ENCODE measurements at regions not wholly inside any gene's neighbourhood (a gene's known extent, or its start where the extent isn't known, plus 50 kb on each side); places are given as distances from the start of the nearest gene placed in this dataset.
"Not testable (repeated sequence)": the region's sequence is repeated elsewhere in the genome, so short reads cannot be mapped to it uniquely, and the experiment has no call there.

DNA sequence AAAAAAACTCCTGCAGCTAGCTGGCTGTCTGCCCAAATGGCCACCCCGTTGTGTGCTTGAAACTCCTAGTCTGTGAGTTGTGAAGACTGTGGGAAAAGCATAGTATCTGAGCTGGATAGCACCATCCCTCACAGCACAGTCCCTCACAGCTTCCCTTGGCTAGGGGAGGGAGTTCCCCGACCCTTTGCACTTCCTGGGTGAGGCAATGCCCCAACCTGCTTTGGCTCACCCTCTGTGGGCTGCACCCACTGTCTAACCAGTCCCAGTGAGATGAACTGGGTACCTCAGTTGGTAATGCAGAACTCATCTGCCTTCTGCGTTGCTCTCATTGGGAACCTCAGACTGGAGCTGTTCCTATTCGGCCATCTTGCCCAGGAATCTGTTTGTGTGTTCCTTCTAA is 260.6 kb upstream of the STXBP5 start:
- no peak for DNase-seq

DNA sequence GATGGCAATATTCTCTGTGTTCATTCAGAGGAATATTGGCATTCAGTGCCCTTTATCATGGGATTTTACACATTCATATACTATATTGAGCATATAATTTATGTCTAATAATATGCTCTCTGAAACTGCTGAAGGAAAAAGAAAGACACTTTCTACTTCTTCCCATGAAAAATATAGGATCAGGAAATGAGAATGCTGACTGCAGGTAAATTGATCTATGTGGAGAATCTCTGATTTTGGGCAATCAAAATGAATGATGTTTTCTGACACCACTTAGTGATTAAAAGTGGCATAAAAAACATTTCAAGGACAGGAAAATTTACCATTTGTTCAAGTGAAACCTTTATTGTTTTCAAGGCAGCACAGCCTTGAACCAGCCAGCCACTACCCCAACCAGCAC is 260.1 kb upstream of the STXBP5 start:
- no peak for DNase-seq

DNA sequence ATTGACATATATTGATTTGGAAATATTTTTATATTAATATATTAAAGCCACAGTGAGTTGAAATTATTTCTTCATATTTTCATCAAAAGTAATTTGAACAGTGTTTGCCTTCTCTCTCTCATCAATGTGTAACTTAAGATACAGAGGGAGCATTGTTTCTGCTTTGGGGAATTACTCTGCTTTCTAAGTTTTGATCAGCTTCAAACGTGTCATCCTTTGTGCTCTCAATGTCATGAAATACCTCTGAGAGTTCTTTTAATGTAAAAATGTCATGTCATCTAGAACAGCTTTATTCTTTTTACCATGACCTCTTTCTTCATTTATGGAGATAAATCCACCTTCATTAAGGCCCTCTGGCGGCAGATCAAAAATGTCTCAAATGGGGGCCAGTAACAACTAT is 259.4 kb upstream of the STXBP5 start:
- DNase-seq, result no peak

DNA sequence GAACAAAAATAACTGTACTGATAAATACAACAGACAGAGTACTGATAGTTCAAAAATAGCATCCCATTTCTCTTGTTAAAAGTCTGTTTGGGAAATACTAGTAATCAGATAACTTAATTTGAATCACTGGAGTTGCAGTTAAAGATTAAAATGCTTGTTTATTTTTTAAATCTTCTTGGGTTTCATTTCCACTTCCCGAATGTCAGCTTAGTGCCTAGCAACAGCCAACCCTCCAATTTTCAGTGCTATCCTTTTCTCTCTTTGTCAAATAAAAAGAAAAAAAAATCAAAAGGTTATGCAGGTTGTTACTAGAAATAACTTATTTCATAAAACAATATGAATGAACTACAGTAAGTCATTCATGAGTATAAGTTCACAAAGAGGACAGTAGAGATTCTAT is 257.7 kb upstream of the STXBP5 start:
- no peak for DNase-seq

DNA sequence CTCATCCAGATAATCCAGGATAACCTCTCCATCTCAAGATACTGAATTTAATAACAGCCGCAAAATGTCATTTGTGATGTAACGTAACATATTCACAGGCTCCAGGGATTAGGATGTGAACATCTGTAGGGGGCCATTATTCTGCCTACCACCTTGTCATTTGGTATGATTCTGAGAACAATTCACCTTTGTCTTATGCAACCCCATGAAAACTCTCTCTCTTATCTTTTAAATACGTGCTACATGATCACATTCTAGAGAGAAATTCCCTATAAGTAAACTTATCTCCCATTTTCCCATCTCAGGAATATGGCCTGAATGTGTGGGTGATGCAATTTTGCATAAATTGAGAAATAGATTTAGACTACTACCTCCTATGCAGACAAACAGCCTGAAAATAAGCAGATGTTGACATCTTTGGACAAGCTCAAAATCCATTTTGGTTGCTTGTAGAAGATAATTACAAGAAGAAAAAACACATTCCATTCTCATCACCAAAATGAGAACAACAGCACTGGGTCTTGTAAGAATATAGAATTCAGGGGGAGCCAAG is 255.4 kb upstream of the STXBP5 start:
- no peak for DNase-seq

DNA sequence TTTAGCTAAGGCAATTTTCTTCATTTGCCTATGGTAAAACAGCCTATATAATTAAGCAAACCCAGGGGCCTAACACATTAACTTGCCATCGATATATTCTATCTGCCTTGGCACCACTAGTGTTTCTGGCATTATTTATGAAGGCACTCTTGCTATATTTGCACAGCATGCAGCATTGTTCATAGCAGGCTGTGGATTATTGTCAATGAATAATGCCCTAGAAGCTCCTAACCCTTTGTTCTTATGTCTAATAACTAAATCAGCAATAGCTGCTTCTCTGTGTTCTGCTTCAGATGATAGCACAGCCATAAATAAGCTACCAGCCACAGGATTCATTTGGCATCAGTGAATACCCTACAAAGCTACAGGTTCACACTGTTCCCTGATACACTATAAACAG is 254.8 kb upstream of the STXBP5 start:
- DNase-seq, result no peak

DNA sequence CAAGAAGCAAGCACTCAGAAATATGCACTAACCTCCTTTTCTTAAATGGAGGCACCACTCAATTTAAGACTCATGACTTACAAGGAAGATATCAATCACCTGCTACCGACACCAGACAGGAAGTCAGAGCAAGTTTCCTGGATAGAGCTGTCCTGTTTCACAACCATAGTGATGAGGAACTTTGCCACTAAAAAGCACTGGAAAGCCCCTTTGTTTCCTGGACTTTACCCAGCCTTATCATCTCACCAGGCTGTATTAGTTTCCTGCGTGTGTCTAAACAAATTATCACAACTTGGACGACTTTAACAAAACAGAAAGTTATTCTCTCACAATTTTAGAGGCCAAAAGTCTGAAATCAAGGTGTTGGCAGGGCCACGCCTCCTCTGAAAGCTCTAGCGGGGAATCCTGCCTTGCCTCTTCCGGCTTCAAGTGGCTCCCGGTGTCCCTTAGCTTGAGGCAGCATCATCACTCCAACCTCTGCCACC is 253.8 kb upstream of the STXBP5 start:
- no peak for DNase-seq

DNA sequence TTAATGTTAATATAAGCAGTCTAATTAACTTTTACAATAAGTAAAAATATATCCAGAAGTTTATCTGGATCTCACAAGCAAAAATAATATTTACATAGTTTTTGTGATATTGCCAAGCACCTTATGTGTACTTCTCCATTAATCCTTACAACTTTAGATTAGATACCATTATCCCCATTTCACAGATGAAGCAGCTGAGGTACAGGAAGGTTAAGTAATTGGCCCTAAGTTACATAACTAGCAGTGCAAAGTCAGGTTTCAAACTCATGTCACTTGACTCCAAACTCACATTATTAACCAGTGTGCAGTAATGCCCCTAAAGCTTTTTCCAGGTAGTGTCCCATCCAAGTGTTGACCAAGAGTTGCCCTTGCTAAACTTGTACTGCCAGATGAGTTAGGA is 248.6 kb upstream of the STXBP5 start:
- DNase-seq, result no peak

DNA sequence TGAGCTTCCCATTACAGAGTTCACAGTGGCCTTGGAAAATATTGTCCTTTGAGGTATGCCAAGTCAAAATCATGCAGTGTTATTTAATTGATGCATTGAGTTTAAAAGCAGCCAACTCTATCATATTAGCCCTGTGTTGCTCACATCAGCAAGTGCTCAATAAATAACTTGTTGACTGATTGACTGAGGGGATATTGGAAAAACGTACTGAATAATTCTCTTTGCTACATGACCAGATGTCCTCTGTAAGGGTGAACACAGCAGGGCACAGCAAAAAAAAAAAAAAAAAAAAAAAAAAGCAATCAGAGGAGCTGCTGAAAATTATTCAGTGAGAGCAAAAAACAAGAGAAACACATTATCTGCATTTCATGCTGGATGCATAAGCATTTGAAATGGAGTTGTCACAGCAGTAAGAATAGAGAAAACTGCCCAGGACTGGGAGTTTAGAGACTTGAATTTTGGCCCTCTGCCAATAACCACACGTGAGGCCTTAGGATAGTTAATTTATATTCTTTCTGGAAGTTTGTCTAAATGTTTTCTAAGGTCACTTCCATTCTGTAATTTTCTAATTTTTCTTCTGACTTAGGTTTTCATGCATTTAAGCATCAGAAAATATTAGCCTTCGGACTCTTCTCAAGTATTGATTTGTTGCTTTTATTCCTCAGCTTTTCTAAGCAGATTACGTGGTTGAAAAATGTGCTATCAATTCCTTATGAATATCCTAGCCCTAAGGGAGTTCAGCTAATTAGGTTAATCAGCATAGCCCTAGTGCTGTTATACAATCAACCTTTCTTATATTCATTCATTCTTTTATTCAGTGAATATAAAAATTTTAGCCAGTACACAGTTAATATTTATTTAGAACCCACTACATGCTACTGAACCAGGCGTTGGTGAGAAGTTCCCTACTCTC is 246.8 kb upstream of the STXBP5 start:
- no peak for DNase-seq

DNA sequence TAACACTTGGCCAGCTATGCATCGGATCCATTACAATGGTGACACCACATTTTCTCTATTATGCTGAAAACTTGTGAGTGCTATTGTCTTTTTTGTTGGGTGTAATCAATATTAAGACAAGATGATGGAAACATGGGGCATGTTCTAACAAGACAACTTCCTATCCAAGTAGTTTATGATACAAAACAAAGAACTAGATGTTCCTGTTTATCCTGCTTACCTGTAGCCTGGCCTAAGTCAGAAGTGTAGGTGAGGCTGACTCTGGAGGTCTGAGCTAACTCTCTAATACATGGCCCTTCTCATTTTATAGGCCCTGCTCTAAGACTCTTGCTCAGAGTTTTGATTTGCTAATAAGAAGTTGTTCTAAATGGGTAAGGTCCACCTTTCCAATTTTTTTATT is 242.4 kb upstream of the STXBP5 start:
- DNase-seq, result no peak

DNA sequence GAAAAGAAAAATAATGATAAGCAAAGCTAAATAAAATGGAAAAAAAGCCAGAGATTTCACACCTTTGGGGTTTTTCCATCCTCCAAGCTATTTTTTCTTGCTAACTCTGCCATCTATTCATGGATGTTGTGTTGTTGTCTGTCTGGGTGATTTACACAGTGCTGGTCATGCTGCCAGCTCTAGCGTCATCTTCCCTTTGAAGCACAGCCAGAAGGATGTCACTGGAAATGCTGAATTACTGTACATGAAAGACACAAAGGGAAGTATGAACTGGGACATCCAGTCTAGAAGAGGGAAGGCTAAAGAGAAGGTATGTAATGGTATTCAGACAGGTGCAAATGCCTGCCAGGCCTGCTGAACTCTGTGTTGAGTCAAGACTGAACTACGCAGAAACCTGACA is 241.9 kb upstream of the STXBP5 start:
- DNase-seq, result no peak

DNA sequence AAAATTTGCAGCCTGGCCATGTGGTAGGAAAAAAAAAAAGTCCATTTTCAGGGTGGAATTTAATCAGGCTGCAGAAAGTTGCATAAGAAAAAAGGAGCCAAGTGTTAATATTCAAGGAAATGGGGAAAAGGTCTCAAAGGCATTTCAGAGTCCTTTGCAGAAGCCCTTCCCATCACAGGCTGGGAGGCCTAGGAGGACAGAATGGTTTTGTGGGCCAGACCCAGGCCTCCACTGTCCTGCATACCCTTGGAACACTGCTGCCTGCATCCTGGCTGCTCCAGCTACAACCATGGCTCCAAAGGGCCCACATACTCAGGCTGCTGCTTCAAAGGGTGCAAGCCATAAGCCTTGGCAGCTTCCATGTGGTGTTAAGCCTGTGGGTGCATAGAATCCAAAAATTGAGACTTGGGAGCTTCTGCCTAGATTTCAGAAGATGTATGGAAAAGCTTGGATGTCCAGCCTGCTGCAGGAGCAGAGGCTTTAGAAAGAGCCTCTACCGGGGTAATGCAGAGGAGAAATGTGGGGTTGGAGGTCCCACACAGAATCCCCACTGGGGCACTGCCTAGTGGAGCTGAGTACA is 239.0 kb upstream of the STXBP5 start:
- DNase-seq, result no peak

DNA sequence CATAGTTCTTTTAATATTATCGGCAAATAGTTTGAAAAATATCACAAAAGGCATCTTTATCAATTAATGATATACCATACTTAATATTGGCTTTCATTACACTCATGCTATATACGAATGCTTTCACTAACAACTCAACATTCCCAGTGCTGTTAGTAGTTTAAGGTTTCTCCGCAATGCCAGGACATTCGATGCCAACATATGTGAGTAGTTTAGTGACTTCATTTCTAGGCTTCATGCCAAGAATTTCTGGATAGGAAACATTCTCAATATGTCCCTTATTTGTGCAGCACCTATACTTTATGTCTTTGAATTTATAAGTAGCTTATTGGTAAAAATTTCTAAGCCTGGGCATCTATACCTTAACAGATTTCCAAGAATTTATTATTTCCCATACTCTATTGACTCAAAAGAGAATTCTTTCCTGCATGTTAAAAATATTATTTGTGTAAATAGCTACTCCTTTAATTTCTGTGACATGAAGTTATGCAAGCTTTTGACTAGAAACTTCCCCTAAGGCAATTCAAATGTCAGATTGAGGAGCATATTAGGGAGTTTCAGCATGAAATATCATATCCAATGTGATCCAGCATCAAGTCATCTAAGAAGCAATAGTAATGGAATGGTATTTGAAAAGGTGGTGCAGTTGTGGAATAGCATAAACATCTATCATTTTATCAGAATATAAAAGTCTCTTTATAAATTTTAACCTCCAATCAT is 236.0 kb upstream of the STXBP5 start:
- no peak for DNase-seq

DNA sequence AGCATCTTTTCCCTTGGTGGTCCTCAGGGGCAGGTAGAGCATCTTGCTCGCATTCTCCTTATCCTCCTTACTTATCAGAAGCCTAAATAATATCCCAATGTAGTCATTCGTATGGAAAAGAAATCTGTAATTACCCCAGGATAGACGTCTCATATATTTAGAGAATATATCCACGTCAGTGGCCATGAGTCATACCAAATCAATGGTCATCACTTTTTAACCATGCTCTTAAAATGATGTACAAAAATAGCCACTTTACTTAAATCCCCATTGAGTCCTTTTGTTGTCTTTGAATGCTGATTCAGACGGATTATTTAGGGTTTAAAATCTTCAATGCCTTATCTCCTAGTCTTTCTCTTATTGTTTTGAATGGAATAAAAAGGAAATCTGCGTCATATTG is 231.7 kb upstream of the STXBP5 start:
- no peak for DNase-seq

DNA sequence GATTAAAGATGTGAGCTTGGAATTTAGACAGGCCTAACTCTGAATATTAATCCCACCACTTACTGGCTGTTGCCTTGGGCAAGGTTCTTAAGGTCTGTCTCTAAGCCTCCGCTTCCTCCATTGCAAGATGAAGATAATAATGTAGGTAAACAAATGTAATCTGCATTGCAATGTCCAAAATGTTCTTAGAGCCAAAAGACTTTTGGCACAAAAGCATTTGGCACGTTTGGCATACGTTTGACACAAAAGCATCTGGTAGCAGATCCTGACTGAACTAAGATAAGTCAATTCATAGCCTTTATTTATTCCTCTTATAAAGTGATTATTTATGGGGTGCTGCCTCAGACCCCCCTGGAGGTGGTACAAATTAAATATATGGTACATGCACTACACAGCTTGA is 229.9 kb upstream of the STXBP5 start:
- DNase-seq, result no peak

DNA sequence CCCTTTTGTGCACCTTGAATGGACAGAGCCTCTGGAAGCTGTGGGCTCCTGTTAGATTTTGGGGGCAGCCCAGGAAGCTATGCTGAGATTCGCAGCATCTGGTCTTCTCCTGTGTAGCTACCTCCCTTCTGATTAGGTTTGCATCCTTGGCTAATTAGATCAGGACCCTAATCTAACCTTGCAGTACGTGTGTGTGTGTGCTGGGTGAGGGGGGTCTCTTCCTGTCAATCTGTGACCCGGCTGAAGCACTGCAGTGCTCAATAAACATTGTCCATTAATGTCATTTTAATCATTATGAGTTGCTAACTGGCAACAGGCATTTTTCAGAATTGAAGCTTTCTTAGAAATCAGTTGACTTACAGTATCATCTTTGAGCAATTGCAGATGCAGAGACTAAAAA is 229.1 kb upstream of the STXBP5 start:
- no peak for DNase-seq

DNA sequence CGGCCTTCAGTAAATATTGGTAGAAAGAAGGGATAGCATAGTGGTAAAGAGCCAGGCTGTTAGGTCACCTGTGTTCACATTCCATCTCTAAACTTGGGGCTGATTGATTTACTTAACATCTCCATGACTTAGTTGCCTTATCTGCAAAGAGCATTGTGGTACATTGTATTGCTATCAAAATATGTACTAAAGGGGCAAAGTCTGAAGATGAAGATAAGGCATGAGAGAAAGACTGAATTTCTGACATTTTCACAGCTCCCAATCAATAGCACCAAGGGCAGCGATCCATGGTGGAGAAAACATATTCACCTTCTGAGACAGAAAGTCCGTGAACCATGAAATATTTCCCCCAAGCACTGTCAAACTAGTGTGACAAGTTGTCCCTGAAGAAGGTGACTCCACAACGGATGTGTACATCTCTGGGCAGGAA is 223.3 kb upstream of the STXBP5 start:
- DNase-seq, result no peak

DNA sequence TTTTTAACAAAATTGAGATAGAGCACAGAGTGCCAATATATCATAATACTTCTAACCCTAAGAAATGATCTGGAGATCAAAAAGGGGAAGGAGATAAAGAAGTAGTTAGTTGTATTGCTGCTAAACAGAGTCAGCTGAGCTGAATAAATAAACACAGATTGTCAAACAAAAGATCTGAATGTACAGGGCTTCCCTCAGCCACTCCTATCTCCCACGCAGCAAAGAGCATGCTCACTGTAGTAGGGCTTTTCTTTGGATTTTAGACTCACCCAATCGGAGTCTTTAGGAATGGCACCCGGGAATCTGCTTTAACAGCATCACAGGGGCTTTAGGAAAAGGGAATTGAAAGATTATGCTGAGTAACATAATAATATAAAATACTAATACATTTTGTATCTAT is 222.2 kb upstream of the STXBP5 start:
- DNase-seq, result no peak

DNA sequence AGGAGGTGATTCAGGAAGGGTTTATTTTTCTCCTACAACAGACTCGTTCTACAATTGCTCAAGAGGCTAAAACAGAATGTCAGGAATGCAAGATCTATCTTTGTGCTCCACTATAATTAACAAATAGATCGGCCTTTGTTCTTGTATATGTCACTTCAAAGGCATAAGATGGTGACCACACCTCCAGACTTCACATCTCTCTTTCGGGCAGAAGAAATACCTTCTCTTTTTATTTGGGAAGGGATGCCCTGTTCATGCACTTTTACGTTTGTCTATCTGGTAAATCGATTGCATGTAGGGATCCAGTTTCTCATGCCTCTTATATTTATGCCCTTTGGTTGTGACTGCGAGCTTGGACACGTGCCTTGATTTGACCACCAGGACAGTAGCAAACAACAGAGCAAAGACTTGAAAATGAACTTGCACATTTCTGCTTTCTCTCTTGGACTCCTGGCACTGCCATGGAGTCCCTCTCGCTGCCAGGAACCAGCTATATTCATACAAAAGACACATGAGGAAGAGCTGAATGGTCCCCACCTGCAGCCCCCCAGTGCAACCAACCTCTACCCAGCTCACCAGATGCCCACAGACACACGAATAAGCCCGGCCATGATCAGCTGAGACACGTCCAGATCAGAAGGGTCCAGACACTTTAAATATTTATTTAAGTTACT is 219.8 kb upstream of the STXBP5 start:
- DNase-seq, result no peak

DNA sequence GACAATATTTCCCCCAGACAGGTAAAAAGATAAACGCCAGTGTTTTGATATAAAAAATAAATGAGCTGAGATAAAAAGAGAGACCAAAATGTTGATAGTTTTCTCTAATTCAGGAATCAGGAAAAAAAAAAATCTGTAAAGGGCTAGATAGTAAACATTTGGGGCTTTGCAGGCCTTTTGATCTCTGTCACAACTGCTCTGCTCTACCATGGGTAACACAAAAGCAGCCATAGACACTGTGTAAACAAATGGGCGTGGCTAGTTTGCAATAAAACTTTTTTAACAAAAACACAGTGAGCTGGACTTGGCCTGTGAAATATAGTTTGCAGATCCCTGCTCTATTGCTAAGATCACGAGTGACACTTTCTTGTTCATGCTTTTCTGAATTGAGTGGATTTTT is 219.1 kb upstream of the STXBP5 start:
- no peak for DNase-seq

DNA sequence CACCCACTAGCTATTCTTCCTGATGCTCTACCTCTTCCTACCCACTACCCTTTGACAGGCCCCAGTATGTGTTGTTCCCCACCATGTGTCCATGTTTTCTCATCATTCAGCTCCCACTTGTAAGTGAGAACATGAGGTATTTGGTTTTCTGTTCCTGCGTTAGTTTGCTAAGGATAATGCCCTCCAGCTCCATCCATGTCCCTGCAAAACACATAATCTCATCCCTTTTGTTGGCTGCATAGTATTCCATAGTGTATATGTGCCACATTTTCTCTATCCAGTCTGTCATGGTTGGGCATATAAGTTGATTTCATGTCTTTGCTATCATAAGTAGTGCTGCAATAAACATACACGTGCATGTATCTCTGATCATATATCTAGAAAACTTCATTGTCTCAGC is 218.3 kb upstream of the STXBP5 start:
- DNase-seq, result no peak

DNA sequence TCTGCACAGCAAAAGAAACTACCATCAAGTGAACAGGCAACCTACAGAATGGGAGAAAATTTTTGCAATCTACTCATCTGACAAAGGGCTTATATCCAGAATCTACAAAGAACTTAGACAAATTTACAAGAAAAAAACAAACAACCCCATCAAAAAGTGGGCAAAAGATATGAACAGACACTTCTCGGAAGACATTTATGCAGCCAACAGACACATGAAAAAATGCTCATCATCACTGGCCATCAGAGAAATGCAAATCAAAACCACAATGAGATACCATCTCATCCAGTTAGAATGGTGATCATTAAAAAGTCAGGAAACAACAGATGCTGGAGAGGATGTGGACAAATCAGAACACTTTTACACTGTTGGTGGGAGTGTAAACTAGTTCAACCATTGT is 216.3 kb upstream of the STXBP5 start:
- not testable (repeated sequence) for DNase-seq

DNA sequence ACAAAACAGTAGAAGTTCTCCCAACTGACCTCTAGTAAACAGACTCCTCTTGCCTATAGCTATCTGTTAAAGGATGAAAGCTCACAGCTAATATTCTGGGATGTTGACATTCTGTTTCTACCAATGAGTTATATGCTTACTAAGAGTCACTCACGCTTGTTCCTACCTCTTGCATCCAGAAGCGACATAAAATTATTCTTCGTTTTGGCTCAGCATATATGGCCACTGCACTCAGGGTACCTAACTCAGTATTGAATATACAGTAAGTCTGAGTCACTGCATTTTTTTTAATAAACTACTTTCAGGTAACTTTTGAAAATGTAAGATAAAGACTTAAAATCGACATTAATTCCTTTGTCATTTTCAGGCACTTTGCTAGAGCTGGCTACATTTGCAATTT is 214.4 kb upstream of the STXBP5 start:
- no peak for DNase-seq
